ENCODE measurements at regions not wholly inside any gene's neighbourhood (a gene's known extent, or its start where the extent isn't known, plus 50 kb on each side); places are given as distances from the start of the nearest gene placed in this dataset.

DNA sequence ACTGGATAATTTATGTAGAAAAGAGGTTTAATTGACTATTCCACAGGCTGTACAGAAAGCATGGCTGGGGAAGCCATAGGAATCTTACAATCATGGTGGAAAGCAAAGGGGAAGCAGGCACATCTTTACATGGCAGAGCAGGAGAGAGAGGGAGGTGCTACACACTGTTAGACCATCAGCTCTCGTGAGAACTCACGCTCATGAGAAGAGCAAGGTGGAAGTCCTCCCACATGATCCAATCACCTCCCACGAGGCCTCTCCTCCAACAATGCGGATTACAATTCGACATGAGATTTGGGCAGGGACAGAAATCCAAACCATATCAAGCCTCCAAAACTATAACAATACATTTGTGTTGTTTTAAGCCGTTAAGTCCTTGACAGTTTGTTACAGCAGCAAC is 257.1 kb upstream of the KCNG1 start:
- H3K9me3 ChIP-seq (replicated peaks in 1 of 3): no peaks in the 10 kb centered on the region
- WGBS, 4 donors: 80 to 90% (median 84%) methylated on average over 6 of the region's 6 CpGs
- no peaks in the 10 kb centered on the region for H3K36me3 ChIP-seq (replicated peaks in 1 of 2)
- no peak overlapping the region for H3K4me3 ChIP-seq
- H3K27me3 ChIP-seq: peaks cover 7% of the 10 kb centered on the region
- DNase-seq: no peak
- intact Hi-C loops (cut with DNase I): no loop called here
- no peaks in the 10 kb centered on the region for H3K4me1 ChIP-seq (replicated peaks in 1 of 2)
- TF ChIP-seq POLR2A (IDR thresholded peaks at IDR 0.05): no peak
- TF ChIP-seq, protein P1, sequence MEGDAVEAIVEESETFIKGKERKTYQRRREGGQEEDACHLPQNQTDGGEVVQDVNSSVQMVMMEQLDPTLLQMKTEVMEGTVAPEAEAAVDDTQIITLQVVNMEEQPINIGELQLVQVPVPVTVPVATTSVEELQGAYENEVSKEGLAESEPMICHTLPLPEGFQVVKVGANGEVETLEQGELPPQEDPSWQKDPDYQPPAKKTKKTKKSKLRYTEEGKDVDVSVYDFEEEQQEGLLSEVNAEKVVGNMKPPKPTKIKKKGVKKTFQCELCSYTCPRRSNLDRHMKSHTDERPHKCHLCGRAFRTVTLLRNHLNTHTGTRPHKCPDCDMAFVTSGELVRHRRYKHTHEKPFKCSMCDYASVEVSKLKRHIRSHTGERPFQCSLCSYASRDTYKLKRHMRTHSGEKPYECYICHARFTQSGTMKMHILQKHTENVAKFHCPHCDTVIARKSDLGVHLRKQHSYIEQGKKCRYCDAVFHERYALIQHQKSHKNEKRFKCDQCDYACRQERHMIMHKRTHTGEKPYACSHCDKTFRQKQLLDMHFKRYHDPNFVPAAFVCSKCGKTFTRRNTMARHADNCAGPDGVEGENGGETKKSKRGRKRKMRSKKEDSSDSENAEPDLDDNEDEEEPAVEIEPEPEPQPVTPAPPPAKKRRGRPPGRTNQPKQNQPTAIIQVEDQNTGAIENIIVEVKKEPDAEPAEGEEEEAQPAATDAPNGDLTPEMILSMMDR (IDR thresholded peaks at IDR 0.05): no peak
- no peak overlapping the region for H3K27ac ChIP-seq

DNA sequence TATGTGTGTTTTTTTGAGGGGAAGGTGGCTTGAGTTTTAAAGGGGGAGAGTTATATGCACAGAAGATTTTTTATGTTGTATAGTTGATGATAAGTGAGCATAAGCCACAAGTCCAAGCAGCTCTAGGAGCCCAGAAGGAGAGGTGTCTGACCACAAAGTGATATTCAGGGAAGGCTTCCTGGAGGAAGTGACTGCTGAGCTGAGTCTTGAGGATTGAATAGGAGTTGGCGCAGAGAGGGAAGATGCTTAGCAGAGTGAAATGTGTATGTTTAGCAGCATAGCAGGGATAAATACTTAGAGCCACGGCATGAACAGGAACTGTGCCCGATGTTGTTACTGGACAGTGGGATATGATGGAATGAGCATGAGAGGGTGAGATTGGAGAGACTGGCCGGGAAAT is 255.1 kb upstream of the KCNG1 start:
- no peak for TF ChIP-seq POLR2A (IDR thresholded peaks at IDR 0.05)
- TF ChIP-seq, protein P1 (IDR thresholded peaks at IDR 0.05): no peak
- Histone ChIP-seq H3K4me3 (no peak overlapping the region), H3K36me3 (replicated peaks in 1 of 2) (no peaks in the 10 kb centered on the region), H3K9me3 (replicated peaks in 1 of 3) (no peaks in the 10 kb centered on the region), H3K4me1 (replicated peaks in 1 of 2) (no peaks in the 10 kb centered on the region), H3K27ac (no peak overlapping the region), H3K27me3 (peaks cover 9% of the 10 kb centered on the region)
- 74 to 88% (median 77%) methylated on average over 4 of the region's 4 CpGs for WGBS, 4 donors
- intact Hi-C loops (cut with DNase I): no loop called here
- no peak for DNase-seq

DNA sequence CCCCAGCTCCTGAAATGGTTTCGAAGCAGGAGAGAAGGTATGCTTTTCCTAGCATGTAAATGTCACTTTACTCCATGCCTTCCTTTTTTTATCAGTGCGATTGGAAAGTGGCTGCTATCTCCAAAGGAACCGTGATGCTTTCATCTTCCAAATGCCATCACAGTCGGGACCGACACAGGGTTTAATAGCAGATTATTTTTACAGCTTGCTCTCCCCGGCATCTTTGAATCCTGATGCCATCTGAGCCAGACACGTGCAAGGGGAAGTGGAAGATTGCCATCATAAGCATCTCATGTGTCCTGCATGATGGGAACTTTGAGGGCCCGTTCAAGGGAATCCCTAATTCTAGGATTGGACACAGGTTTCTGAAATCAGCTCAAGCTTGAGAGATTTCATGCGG is 253.4 kb upstream of the KCNG1 start:
- 44 to 56% (median 47%) methylated on average over 9 of the region's 9 CpGs for WGBS, 4 donors
- no peaks in the 10 kb centered on the region for H3K4me1 ChIP-seq (replicated peaks in 1 of 2)
- H3K36me3 ChIP-seq (replicated peaks in 1 of 2): no peaks in the 10 kb centered on the region
- peaks cover 9% of the 10 kb centered on the region for H3K27me3 ChIP-seq
- no peak overlapping the region for H3K4me3 ChIP-seq
- TF ChIP-seq, protein P1 (IDR thresholded peaks at IDR 0.05): no peak
- no peak for TF ChIP-seq POLR2A (IDR thresholded peaks at IDR 0.05)
- no peak overlapping the region for H3K27ac ChIP-seq
- H3K9me3 ChIP-seq (replicated peaks in 1 of 3): no peaks in the 10 kb centered on the region
- DNase-seq: no peak
- intact Hi-C loops (cut with DNase I): no loop called here

DNA sequence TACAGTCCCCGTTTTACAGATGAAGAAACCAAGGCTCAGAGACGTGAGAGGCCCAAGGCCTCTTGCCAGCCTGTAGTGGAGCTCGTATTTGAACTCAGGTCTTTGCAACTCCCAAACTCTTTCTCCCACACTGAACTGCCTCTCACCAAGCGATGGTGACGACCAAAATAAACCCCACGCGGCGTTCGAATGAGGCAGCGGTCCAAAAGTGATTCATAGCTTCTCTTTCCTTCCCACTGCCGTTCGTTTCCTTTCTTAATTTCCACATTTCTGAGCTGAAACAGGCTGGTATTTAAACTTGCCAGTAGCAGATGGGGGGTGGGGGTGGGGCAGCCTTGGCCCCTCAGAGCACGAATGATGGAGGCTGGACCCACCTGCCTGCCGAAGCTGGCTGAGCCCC is 252.9 kb upstream of the KCNG1 start:
- 24 to 31% (median 30%) methylated on average over 14 of the region's 14 CpGs for WGBS, 4 donors
- intact Hi-C loops (cut with DNase I): no loop called here
- no peak overlapping the region for H3K4me3 ChIP-seq
- no peak for DNase-seq
- no peaks in the 10 kb centered on the region for H3K9me3 ChIP-seq (replicated peaks in 1 of 3)
- H3K4me1 ChIP-seq (replicated peaks in 1 of 2): no peaks in the 10 kb centered on the region
- no peaks in the 10 kb centered on the region for H3K36me3 ChIP-seq (replicated peaks in 1 of 2)
- TF ChIP-seq POLR2A (IDR thresholded peaks at IDR 0.05): no peak
- TF ChIP-seq, protein P1 (IDR thresholded peaks at IDR 0.05): no peak
- no peak overlapping the region for H3K27ac ChIP-seq
- peaks cover 9% of the 10 kb centered on the region for H3K27me3 ChIP-seq

All from adrenal gland (tissue), 9 donors.